ENCODE measurements at regions not wholly inside any gene's neighbourhood (a gene's known extent, or its start where the extent isn't known, plus 50 kb on each side); places are given as distances from the start of the nearest gene placed in this dataset.
"Not testable (repeated sequence)": the region's sequence is repeated elsewhere in the genome, so short reads cannot be mapped to it uniquely, and the experiment has no call there.

GRCh38 chr4:134624365-134624764, 422.8 kb upstream of the PABPC4L start:
- ATAC-seq (no peak), DNase-seq (ENCODE audit: low read depth, low spot score) (no peak)
- BruUV-seq (replicated peaks) = no TSS peak
- H3K4me1 ChIP-seq (ENCODE audit: control insufficient read depth in 1 of 2, insufficient read depth in 2 of 2, low read length in 2 of 2) = no peaks in the 10 kb centered on the region
- intact Hi-C loops (cut with micrococcal nuclease) = no loop called here
- no peak overlapping the region for H2AFZ ChIP-seq (ENCODE audit: low read depth, low read length, poor library complexity, severe bottlenecking)
- no peaks in the 10 kb centered on the region for H3K79me2 ChIP-seq (ENCODE audit: insufficient read depth, low read length)
- no peak overlapping the region for H3K9ac ChIP-seq (ENCODE audit: low read length)
- no peaks in the 10 kb centered on the region for H4K20me1 ChIP-seq (ENCODE audit: insufficient read depth)
- CTCF ChIA-PET = no interaction called here
- no peak for TF ChIP-seq EGR1 (IDR thresholded peaks at IDR 0.05; ENCODE audit: low read depth)
- no peak for TF ChIP-seq REST (IDR thresholded peaks at IDR 0.05; ENCODE audit: low read depth)
- TF ChIP-seq SIN3A (IDR thresholded peaks at IDR 0.05; ENCODE audit: low read depth) = no peak
- TF ChIP-seq ZFX (IDR thresholded peaks at IDR 0.05) = no peak
- no peak for TF ChIP-seq POLR2AphosphoS5 (IDR thresholded peaks at IDR 0.05; ENCODE audit: low read depth, low read length)
- no peak for TF ChIP-seq JUND (IDR thresholded peaks at IDR 0.05)
- TF ChIP-seq SP1 (IDR thresholded peaks at IDR 0.05; ENCODE audit: low read depth) = no peak
- no peaks in the 10 kb centered on the region for H3K9me2 ChIP-seq (ENCODE audit: insufficient read depth)
- no peaks in the 10 kb centered on the region for H3K9me3 ChIP-seq (ENCODE audit: control insufficient read depth in 1 of 2, insufficient read depth in 1 of 2, low read depth in 1 of 2, low read length in 2 of 2)
- no peaks in the 10 kb centered on the region for H3K36me3 ChIP-seq (ENCODE audit: control insufficient read depth in 1 of 2, insufficient read depth in 2 of 2, low read length in 2 of 2)
- POLR2A ChIA-PET = no interaction called here
- RAD21 ChIA-PET (ENCODE audit: low non-redundant PET in 1 of 2, low total read pairs in 2 of 2, uncharacterized antibody in 2 of 2, unreplicated experiment in 2 of 2) = no interaction called here
- no peak overlapping the region for H3K4me2 ChIP-seq (ENCODE audit: low read length)
- H3K4me3 ChIP-seq (replicated peaks in 1 of 2; ENCODE audit: low read depth in 1 of 2, low read length in 2 of 2) = no peak overlapping the region
- H3K27me3 ChIP-seq (ENCODE audit: insufficient read depth, low read length) = no peaks in the 10 kb centered on the region
- H3K27ac ChIP-seq (ENCODE audit: low read depth, low read length) = no peak overlapping the region

GRCh38 chr4:134622626-134623575, 421.3 kb upstream of the PABPC4L start:
- intact Hi-C loops (cut with micrococcal nuclease); H3K4me1 ChIP-seq (ENCODE audit: control insufficient read depth in 1 of 2, insufficient read depth in 2 of 2, low read length in 2 of 2); H3K27ac ChIP-seq (ENCODE audit: low read depth, low read length); H4K20me1 ChIP-seq (ENCODE audit: insufficient read depth); H3K4me3 ChIP-seq (replicated peaks in 1 of 2; ENCODE audit: low read depth in 1 of 2, low read length in 2 of 2); ATAC-seq; H3K36me3 ChIP-seq (ENCODE audit: control insufficient read depth in 1 of 2, insufficient read depth in 2 of 2, low read length in 2 of 2); DNase-seq (ENCODE audit: low read depth, low spot score); CTCF ChIA-PET; H3K79me2 ChIP-seq (ENCODE audit: insufficient read depth, low read length); H3K4me2 ChIP-seq (ENCODE audit: low read length); H3K9ac ChIP-seq (ENCODE audit: low read length); H2AFZ ChIP-seq (ENCODE audit: low read depth, low read length, poor library complexity, severe bottlenecking); POLR2A ChIA-PET; H3K9me3 ChIP-seq (ENCODE audit: control insufficient read depth in 1 of 2, insufficient read depth in 1 of 2, low read depth in 1 of 2, low read length in 2 of 2); H3K9me2 ChIP-seq (ENCODE audit: insufficient read depth); BruUV-seq (replicated peaks); H3K27me3 ChIP-seq (ENCODE audit: insufficient read depth, low read length); RAD21 ChIA-PET (ENCODE audit: low non-redundant PET in 1 of 2, low total read pairs in 2 of 2, uncharacterized antibody in 2 of 2, unreplicated experiment in 2 of 2): not testable (repeated sequence)

Measured in HCT116 (cell line).